GM19455 (cell line): ENCODE measurements at regions not wholly inside any gene's neighbourhood (a gene's known extent, or its start where the extent isn't known, plus 50 kb on each side); places are given as distances from the start of the nearest gene placed in this dataset.
"Not testable (repeated sequence)": the region's sequence is repeated elsewhere in the genome, so short reads cannot be mapped to it uniquely, and the experiment has no call there.

ENCODE experiments used
- ATAC-seq: cut with Tn5 transposase; IDR thresholded peaks from one replicate; pipeline ENCODE4 v1.9.1; 2021; ENCODE audit not compliant: unreplicated experiment

DNA sequence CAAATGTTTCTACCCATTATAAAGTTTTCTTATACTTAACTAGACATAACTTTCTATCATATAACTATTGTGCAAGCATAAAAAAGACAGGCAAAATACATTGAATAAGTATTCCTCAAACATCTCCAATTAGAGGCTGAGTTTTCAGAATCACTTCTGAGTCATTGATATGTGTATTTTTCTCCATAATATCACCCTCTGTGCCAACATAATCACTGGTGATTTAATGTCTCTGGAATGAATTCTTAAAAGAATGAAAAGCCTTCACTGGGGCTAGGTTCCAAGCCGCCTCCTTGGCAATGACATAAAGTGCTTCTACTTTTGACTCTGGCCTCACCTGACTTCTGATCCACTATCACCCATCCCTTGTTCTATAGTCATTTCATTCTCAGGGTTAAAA lies 197.0 kb upstream of the E2F8 start:
- no peak for ATAC-seq

DNA sequence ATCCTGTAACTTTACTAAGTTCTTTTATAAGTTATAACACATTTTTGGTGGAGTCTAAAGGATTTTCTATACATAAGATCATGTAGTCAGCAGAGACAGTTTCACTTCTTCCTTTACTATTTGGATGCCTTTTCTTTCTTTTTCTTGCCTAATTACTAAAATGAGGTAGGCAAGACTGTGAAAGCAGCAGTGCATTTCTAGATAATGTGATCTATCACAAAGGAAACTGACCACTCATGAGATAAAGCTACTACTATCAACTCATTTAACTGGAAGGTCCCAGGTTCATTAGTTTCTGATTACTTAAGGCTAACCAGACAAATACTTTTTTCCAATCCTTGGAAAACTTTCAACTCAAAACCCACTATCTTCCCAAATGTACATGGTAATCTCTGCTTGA lies 196.2 kb upstream of the E2F8 start:
- no peak for ATAC-seq

DNA sequence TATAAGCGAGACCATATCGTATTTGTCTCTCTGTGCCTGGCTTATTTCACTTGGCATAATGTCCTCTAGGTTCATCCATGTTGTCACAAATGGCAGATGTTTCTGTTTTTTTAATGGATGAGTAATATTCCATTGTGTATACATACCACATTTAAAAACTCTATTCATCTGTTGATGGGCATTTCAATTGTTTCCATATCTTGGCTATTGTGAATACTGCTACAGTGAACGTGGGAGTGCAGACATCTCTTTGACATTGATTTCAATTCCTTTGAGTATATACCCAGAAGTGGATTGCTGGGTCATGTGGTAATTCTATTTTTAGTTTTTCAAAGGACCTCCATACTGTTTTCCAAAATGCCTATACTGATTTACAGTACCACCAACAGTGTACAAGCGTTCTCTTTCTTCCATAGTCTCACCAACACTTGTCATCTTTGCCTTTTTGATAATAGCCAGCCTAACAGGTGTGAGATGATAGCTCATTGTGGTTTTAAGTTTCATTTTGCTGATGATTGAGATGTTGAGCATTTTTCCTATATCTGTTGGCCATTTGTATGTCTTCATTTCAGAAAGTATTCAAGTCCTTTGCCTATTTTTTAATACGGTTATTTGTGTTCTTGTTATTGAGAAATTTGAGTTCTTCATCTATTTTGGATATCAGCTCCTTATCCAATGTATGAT lies 194.7 kb upstream of the E2F8 start:
- ATAC-seq: no peak

DNA sequence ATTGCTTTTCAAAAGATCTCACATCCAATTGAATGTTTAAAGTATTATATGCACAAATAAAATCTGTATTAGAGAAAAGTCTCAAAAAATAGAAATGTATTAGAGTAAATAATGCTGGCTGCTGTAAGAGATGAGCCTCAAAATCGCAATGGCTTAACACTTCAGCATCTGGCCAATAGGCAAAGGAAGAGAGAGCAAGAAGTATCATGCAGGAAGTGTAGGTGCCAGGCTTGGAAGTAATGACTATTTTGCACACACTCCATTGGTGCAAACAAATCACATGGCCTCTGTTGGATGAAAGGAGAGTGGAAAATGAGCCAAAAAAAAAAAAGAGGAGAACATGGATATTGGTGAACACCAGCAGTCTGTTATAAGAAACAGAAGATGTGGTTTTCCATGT lies 193.0 kb upstream of the E2F8 start:
- no peak for ATAC-seq

DNA sequence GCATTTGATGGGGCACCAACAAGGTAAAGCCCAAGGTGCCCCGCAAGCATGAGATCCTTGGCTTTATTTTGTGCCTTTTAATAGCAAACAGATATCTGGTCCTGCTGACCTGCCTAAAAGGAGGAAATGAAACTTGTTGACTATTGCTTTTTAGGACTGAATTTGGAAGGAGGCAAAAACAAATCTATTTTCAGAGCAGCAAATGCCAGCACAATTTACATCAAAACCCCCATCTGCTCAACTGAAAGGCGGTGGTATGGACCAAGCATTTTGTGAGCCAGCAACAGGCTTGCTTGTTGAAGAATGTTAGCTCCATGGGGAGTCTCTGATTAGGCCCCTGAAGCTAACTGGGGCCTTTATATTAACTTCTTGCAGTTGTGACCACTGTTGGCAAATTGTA lies 192.6 kb upstream of the E2F8 start:
- ATAC-seq: peak; percentile 55

DNA sequence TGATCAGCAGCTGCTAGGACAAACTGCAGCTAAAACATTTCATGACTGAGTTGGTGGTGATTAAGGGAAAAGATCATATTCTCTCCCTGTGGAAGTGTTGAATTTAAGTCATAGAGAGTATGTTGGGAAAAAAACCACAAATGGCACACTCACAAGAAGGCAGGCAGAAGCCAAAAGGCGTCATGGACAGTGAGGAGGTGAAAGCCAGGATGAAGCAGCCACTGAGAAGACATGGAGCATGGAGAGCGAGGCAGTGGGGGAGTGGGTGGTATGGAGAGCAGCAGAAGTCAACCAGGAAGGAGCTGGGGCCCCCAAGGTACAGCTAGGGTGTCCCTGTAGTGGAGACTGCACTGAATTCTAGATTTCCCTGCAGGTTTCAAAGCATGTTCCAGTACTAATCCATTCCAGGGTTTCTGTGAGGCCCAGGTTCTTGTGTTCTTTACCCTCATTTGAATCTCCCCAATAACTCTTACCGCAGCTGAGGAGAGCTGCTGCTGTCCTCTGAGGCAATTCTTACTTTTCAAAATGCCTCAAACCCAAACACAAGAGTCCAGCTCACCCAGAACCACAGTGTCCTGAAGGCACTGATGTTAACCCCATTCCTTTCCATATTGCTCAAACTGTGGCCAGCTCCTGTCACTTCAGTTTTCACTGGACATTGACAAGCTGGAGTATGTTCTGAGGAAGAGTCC lies 191.8 kb upstream of the E2F8 start:
- peak; percentile 71 for ATAC-seq

DNA sequence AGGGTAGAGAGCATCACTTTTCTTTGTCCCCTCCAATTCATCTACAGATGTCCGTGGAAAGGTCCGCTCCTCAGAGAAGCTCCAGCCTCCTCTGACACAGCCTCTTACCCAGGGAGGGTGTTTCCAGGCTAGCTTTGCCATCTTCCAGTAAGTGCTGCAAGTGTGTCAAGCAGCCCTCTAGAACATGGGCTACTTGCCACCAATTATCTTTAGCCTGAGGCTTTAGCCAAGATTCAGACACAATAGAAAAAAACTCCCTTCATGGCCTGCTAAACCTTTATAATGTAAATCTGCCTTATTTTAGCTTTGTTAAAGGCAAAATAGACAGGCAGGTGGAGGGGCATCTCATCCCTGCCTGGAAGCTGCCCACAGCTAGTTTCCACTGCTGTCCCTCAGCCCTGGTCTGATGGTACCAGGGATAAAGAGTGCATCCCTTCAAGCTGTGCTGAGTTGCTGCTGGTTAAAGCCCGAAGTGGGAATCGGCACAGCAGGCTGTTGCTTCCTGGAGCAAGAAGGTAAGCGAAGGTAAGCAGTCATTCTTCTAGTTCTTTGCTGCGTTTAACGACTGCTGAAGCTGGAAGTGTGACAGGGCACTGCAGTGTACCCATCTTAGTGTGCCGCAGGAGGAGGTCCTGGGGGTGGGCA lies 190.1 kb upstream of the E2F8 start:
- ATAC-seq: no peak

DNA sequence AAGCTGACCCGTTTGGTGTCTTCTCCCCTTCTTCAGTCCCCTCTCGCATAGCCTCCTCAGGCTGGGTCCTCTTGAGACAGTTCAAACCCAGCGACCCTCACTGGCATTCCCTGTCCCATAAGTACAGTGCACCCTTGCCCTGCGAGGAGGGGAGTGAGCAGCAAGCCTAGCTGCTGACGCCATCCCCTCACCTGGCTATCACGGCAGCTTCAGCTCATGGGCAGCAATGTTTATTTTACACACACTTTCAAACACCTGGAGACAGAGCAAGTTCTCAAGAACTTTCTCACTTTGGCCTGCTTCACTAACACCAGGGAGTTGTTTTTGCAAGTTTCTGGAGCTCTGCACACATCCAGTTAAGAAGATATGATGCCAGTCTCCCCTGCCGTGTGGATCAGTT lies 189.6 kb upstream of the E2F8 start:
- ATAC-seq: no peak

DNA sequence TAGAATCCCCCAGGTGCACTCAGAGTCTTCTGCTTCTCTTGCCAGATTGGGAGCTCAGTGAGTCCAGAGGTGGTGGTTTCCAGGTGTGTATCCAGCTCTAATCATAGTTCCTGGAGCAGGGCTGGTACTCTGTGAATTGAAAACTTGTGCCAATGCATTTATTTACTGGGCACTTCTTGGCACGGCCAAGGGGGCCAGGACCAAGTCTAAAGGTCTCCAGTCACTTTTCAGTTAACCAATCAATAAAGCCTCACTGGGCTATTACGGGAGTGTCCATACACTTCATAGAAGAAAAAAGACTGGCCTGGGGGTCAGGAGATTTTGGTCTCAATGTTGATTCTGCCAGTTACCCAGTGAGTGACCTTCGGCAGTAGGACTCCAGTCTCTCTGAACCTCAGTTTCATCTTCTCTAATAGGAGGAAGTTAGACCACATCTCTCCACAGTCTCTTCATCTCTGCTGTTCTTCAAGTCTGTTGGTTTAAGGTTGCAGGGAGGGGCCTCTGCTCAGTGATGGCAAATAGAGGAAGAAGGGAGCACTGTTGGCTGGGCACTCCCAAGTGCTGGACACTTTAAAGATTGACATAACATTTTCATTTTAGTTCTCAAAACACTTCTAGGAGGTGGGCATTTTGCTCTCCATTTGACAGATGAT lies 188.5 kb upstream of the E2F8 start:
- no peak for ATAC-seq

DNA sequence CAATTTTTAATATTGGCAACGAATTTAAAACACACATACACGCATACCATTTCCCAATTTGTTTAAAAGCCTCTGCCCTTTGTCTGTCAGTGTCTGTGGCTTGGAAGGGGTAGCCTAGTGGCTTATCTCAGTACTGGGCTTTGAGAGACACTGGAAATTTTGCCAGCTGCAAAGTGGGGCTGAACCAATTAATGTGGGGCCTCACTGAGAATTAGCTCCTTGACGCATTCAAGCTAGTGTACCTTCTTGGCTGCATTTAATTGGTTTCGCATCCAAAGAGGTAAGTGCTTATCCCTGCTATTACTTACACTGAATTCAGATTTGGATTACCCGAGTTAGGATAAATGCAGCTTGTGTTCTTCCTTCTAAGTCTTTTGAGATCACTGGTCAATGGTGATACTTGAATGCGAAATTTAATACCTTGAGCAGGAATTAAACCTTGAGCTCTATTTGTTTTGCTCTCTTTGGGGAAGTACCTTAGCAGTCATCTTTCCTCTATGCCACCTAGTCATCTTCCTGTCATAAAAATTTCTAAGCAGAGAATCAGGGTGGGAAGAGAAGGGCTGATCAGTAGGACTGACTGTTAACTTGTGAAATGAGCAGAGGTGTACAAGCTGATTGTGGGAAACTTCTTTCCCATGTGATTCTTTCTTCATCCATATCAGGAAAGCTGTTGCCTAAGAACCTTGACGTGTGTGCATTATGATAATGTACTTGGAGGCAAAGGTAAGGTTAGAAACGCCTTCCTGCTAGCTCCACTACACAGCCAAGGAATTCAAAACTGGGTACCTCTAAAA lies 187.7 kb upstream of the E2F8 start:
- ATAC-seq: no peak

DNA sequence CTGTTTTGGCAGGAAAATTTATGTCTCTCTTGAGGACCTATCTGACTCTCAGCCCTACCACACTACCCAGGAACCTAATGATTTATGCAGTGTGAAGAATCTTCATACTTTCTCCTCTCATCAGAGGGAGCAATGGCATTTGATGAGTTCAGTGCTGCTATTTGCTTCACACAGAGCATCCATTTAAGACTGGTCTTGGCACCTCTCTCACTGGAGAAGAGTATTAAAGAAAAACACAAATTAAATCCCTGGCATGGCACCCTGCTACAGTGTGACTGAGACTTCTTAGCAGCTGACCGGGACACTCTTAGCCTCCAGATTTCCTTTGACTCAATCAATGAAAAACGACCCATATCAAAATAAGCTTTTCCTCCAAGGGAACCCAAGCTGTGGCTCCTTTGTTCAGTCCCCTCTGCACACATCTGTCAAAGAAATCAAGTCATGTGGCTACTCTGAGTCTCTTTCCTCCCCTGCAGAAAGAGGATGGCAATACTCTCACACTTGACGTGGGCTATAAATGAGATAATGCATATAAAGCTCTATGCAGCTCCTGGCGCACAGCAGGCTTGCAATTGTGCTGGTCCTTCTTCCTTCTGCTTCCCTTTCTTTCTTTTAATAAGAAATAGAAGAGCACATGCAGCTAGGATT lies 186.1 kb upstream of the E2F8 start:
- no peak for ATAC-seq

DNA sequence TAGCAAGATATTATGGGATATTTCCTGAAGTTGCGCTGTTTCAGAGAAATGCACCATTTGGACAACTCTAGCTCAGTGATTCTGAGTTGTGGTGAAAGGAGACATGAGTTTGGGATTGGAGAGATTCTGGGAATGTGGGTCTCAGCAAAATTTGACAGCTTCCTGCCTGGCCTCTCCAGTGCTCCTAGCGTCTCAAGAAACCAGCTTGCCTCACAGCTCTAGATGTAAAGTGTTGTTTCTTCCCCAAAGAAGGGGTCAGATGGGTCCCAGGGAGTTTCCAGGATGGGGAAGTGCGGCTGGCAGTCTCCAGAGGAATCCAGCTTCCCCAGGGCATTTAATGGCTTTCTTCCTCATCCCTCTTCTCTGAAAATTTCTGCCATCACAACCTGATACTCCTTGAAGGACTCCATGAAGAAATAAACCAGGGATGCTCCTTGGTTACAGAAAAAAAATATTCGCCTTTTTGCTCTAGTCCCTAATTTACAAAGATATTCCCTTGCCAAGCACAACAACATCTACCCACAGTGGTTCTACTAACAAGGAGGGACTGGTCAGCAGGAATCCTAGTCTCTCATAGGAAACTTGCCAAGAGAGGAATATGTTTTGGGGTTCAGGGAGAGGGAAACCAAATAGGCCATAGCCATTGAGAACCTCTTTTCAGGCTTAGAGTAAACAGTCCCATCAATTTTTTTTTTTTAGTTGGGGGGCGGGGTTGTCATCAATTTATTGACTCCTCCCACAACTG lies 185.4 kb upstream of the E2F8 start:
- ATAC-seq: no peak

DNA sequence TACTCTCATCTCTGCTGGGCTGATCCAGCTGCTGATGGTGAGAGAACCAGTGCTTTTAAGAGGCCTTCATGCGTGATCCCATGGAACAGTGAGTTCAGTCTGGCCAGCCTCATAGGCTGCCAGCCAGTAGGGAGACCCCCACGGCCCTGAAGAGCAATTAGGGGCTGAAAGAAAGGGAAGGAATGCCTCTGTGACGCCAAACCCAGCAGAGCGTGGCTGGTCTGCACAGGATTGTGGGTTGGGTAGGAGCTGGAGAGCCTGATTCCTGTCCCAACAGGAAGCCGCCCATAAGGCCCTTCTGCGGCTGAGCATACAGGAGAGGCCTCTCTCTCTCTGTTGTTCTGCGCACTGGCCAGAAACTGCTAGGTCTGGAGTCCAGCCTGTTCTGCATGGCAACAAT lies 181.5 kb upstream of the E2F8 start:
- ATAC-seq: no peak

DNA sequence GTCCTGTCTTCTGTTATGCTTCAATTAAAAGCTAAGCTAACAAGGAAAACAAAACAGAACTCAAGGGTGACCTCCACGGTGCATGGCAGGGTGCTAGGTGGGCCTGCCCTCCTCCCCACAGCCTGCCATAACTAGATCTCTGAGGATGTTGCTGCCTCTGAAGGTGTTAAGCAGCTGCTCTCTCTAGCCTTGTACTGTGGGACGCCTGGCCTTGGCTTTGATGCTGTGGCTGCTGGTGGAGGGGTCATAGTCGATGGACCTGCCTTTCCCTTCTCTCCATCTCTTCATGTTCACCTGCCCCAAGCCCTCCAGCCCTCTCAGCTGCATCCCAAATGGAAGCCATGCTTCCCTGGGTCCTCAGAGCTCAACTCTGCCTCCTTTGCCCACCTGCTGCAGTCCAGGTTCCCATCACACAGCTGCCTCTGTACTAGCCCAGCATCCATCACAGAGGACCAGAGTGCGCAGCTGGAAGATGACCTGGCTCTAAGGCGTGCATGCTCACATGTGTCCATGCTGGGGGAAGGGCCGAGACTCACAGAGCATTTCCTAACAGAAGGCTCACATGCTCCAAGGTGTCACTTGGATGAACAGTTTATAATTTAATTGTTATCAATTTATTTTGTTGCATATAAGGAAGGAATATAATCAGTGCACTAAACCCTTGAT lies 180.3 kb upstream of the E2F8 start:
- ATAC-seq: no peak

DNA sequence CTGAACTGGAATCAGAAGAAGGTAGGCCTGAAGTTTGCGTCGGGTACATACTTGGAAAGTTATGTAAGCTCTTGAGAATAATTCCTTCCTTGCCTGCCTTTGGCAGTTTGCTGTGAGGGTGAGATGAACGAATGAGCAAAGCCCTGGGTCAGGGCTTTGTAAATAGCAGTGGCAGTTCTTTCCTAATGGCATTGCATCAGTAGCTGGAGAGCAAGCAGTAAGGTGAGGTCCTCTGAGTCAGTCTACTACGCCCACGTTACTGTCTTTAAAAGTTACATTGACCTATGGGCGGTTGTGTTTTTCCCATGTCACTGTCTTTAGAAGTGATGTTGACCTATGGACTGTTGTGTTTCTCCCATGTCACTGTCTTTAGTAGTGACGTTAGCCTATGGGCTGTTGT lies 179.1 kb upstream of the E2F8 start:
- no peak for ATAC-seq

DNA sequence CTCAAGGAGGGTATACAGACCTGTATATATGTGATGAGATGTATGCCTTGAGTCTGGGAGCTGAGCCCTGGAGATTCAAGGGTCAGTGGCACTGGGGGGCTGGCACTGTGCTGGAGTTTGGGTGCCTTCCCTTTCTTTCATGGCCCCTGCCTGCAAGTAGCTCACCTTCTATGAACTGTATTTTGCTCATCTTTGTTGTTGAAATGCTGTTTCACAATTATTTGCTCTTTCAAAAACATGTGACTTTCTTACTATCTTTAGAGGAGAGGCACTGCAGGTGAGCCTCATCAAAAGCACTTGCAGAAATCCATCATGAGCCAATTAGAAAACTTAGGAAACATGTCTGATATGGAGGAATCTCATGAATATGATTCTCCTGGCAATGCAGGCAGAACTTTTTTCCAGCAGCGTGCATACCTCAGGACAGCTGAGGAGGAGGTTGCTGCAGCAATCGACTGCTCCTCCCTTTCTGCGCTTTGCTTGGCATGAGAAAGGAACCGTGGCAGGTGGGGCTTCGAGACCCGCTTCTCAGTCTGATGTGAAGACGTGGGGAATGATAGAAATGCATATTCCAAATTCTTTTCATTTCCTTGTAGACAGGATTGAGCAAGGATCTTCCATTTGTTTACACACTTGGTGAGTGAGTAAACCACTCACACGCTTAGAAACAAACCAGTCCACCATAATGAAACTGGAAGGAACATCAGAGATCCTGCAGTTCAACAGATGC lies 178.4 kb upstream of the E2F8 start:
- no peak for ATAC-seq

DNA sequence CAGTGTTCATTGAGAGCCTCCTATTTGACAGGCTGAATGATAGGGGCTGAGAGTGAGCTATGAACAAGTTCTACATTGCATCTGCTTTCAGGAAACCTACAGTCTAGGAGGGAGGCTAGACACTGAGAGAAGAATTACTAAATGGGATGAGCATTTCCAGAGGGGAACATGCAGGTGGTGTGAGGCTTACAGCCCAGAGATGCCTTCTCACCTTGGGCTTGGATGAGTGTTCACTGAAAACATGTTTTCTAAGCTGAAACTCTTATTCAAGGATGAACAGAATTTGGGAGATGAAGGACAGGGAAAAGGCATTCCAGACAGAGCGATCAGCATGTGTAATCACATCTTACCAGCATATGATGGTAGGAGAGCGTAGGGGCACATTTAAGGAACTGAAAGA lies 177.5 kb upstream of the E2F8 start:
- ATAC-seq: no peak

DNA sequence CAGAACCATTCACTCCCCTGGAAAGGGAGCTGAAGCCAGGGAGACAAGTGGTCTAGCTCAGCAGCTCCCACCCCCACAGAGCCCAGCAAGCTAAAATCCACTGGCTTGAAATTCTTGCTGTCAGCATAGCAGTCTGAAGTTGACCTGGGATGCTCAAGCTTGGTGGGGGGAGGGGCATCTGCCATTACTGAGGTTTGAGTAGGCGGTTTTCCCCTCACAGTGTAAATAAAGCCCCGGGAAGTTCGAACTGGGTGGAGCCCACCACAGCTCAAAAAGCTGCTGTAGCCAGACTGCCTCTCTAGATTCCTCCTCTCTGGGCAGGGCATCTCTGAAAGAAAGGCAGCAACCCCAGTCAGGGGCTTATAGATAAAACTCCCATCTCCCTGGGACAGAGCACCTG lies 171.3 kb upstream of the E2F8 start:
- not testable (repeated sequence) for ATAC-seq

DNA sequence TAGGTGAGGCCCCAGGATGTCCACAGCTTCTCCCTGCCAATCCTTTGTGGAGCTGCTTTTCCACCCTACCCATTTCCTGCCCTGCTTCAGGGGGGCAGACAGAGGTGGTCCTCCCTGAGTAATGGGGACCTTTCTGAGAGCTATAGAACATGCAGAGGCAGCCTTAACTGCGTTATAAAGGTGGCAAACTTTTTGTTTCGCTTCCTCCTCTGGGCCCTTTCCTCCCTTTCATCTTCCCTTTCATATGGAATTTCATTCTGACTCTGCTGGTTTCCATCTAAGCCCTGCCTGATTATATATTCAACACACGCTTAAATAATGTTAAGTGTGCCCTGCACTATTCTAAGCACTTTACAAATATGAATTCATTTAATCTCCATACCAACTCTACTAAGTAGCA lies 169.3 kb upstream of the E2F8 start:
- no peak for ATAC-seq
